ENCODE measurements at regions not wholly inside any gene's neighbourhood (a gene's known extent, or its start where the extent isn't known, plus 50 kb on each side); places are given as distances from the start of the nearest gene placed in this dataset.

GRCh38 chr9:81245254-81245956, 443.9 kb downstream of the TLE1 start:
- Histone ChIP-seq H3K4me3 (ENCODE audit: low read length) (no peak overlapping the region), H3K9me3 (ENCODE audit: control insufficient read depth, low read length) (no peaks in the 10 kb centered on the region), H3K27me3 (ENCODE audit: control insufficient read depth, insufficient read depth) (no peaks in the 10 kb centered on the region), H3K27ac (ENCODE audit: low read length) (no peak overlapping the region), H3K4me1 (ENCODE audit: control insufficient read depth, insufficient read depth, low read length) (no peaks in the 10 kb centered on the region)
- ATAC-seq (no peak), DNase-seq (no peak)
- WGBS: 67% methylated on average over 5 of the region's 5 CpGs
- intact Hi-C loops (cut with DNase I): no loop called here

GRCh38 chr9:81244631-81245030, 444.7 kb downstream of the TLE1 start:
- ATAC-seq (no peak), DNase-seq (no peak)
- 61% methylated on average over 1 of the region's 1 CpG for WGBS
- no peak overlapping the region for H3K27ac ChIP-seq (ENCODE audit: low read length)
- intact Hi-C loops (cut with DNase I): no loop called here
- H3K4me1 ChIP-seq (ENCODE audit: control insufficient read depth, insufficient read depth, low read length): no peaks in the 10 kb centered on the region
- no peaks in the 10 kb centered on the region for H3K9me3 ChIP-seq (ENCODE audit: control insufficient read depth, low read length)
- no peaks in the 10 kb centered on the region for H3K27me3 ChIP-seq (ENCODE audit: control insufficient read depth, insufficient read depth)
- no peak overlapping the region for H3K4me3 ChIP-seq (ENCODE audit: low read length)

GRCh38 chr9:81242866-81243265, 446.5 kb downstream of the TLE1 start:
- 94% methylated on average over 1 of the region's 1 CpG for WGBS

GRCh38 chr9:81239388-81239787, 450.0 kb downstream of the TLE1 start:
- Histone ChIP-seq H3K4me1 (ENCODE audit: control insufficient read depth, insufficient read depth, low read length) (no peaks in the 10 kb centered on the region), H3K9me3 (ENCODE audit: control insufficient read depth, low read length) (no peaks in the 10 kb centered on the region), H3K27ac (ENCODE audit: low read length) (no peak overlapping the region), H3K27me3 (ENCODE audit: control insufficient read depth, insufficient read depth) (no peaks in the 10 kb centered on the region), H3K4me3 (ENCODE audit: low read length) (no peak overlapping the region)
- ATAC-seq: no peak
- intact Hi-C loops (cut with DNase I): no loop called here
- no peak for DNase-seq

More at GRCh38 chr9:81242866-81243265, 446.5 kb downstream of the TLE1 start:
- Histone ChIP-seq H3K9me3 (ENCODE audit: control insufficient read depth, low read length) (no peaks in the 10 kb centered on the region), H3K4me1 (ENCODE audit: control insufficient read depth, insufficient read depth, low read length) (no peaks in the 10 kb centered on the region), H3K4me3 (ENCODE audit: low read length) (no peak overlapping the region), H3K27ac (ENCODE audit: low read length) (no peak overlapping the region), H3K27me3 (ENCODE audit: control insufficient read depth, insufficient read depth) (no peaks in the 10 kb centered on the region)
- DNase-seq (no peak), ATAC-seq (no peak)
- intact Hi-C loops (cut with DNase I): no loop called here

- no peak overlapping the region for H3K4me3 ChIP-seq (ENCODE audit: low read length)
- H3K27me3 ChIP-seq (ENCODE audit: control insufficient read depth, insufficient read depth): no peaks in the 10 kb centered on the region
- WGBS: 56% methylated on average over 3 of the region's 3 CpGs
- DNase-seq: no peak
- ATAC-seq: no peak
- no peak overlapping the region for H3K27ac ChIP-seq (ENCODE audit: low read length)
- intact Hi-C loops (cut with DNase I): no loop called here
- H3K4me1 ChIP-seq (ENCODE audit: control insufficient read depth, insufficient read depth, low read length): no peaks in the 10 kb centered on the region
- H3K9me3 ChIP-seq (ENCODE audit: control insufficient read depth, low read length): no peaks in the 10 kb centered on the region
Observed at GRCh38 chr9:81237565-81238231, 451.6 kb downstream of the TLE1 start.

GRCh38 chr9:81234924-81235610, 454.3 kb downstream of the TLE1 start:
- DNase-seq: no peak
- H3K27me3 ChIP-seq (ENCODE audit: control insufficient read depth, insufficient read depth): no peaks in the 10 kb centered on the region
- no peak overlapping the region for H3K27ac ChIP-seq (ENCODE audit: low read length)
- 84% methylated on average over 6 of the region's 6 CpGs for WGBS
- H3K9me3 ChIP-seq (ENCODE audit: control insufficient read depth, low read length): no peaks in the 10 kb centered on the region
- no peak overlapping the region for H3K4me3 ChIP-seq (ENCODE audit: low read length)
- no peaks in the 10 kb centered on the region for H3K4me1 ChIP-seq (ENCODE audit: control insufficient read depth, insufficient read depth, low read length)
- no peak for ATAC-seq
- intact Hi-C loops (cut with DNase I): no loop called here

GRCh38 chr9:81231011-81231410, 458.3 kb downstream of the TLE1 start:
- H3K4me1 ChIP-seq (ENCODE audit: control insufficient read depth, insufficient read depth, low read length): no peaks in the 10 kb centered on the region
- WGBS: 0% methylated on average over 1 of the region's 1 CpG
- H3K27ac ChIP-seq (ENCODE audit: low read length): no peak overlapping the region
- ATAC-seq (no peak), DNase-seq (no peak)
- H3K9me3 ChIP-seq (ENCODE audit: control insufficient read depth, low read length): no peaks in the 10 kb centered on the region
- no peaks in the 10 kb centered on the region for H3K27me3 ChIP-seq (ENCODE audit: control insufficient read depth, insufficient read depth)
- H3K4me3 ChIP-seq (ENCODE audit: low read length): no peak overlapping the region
- intact Hi-C loops (cut with DNase I): no loop called here

- H3K27ac ChIP-seq (ENCODE audit: low read length): no peak overlapping the region
- ATAC-seq (no peak), DNase-seq (no peak)
- intact Hi-C loops (cut with DNase I): no loop called here
- H3K4me1 ChIP-seq (ENCODE audit: control insufficient read depth, insufficient read depth, low read length): peaks cover 2% of the 10 kb centered on the region
- 77% methylated on average over 6 of the region's 6 CpGs for WGBS
- no peaks in the 10 kb centered on the region for H3K9me3 ChIP-seq (ENCODE audit: control insufficient read depth, low read length)
- H3K4me3 ChIP-seq (ENCODE audit: low read length): no peak overlapping the region
- H3K27me3 ChIP-seq (ENCODE audit: control insufficient read depth, insufficient read depth): no peaks in the 10 kb centered on the region
Observed at GRCh38 chr9:81227507-81228245, 461.7 kb downstream of the TLE1 start.

- Histone ChIP-seq H3K27me3 (ENCODE audit: control insufficient read depth, insufficient read depth) (no peaks in the 10 kb centered on the region), H3K27ac (ENCODE audit: low read length) (no peak overlapping the region), H3K9me3 (ENCODE audit: control insufficient read depth, low read length) (no peaks in the 10 kb centered on the region), H3K4me1 (ENCODE audit: control insufficient read depth, insufficient read depth, low read length) (peaks cover 2% of the 10 kb centered on the region), H3K4me3 (ENCODE audit: low read length) (no peak overlapping the region)
- WGBS: 70% methylated on average over 1 of the region's 1 CpG
- intact Hi-C loops (cut with DNase I): no loop called here
- DNase-seq (no peak), ATAC-seq (no peak)
Observed at GRCh38 chr9:81225596-81225995, 463.8 kb downstream of the TLE1 start.

- no peak overlapping the region for H3K4me3 ChIP-seq (ENCODE audit: low read length)
- WGBS: 31% methylated on average over 8 of the region's 8 CpGs
- H3K4me1 ChIP-seq (ENCODE audit: control insufficient read depth, insufficient read depth, low read length): peaks cover 2% of the 10 kb centered on the region
- H3K27me3 ChIP-seq (ENCODE audit: control insufficient read depth, insufficient read depth): no peaks in the 10 kb centered on the region
- DNase-seq: peak in 1 of 3 donors; percentile 26
- intact Hi-C loops (cut with DNase I): no loop called here
- H3K9me3 ChIP-seq (ENCODE audit: control insufficient read depth, low read length): no peaks in the 10 kb centered on the region
- H3K27ac ChIP-seq (ENCODE audit: low read length): no peak overlapping the region
- ATAC-seq: no peak
Observed at GRCh38 chr9:81224166-81225081, 464.9 kb downstream of the TLE1 start.

Measured in right cardiac atrium (tissue), 5 donors.